K562 (cell line): ENCODE measurements at regions not wholly inside any gene's neighbourhood (a gene's known extent, or its start where the extent isn't known, plus 50 kb on each side); places are given as distances from the start of the nearest gene placed in this dataset.

Experiments
- ATAC-seq: fragments of 200-7000 bp; cut with Tn5 transposase; 3 replicates; pipeline ENCODE4 v1.9.1; 2020; ENCODE audit warnings: moderate library complexity
- BruUV-seq: library from RNA; stranded (reverse); fragments of 400-500 nt; replicated peaks from 2 replicates; lab custom pipeline; 2021; lab: Mats Ljungman, UMichigan
- CTCF ChIA-PET: fragments of 300-600 bp; formaldehyde crosslinking; extraction: SDS; loops from one replicate; lab custom pipeline; 2021; ENCODE audit warnings: low intra/inter-chr PET ratio; lab: Yijun Ruan, JAX
- POLR2A ChIA-PET: fragments of 300-600, 350-650 bp; sonication (Branson Sonifier 250); formaldehyde crosslinking; extraction: SDS; loops from one replicate; lab custom pipeline; 2021; ENCODE audit warnings: antibody characterized with exemption, inconsistent platforms; lab: Yijun Ruan, JAX
- DNase-seq, 4 experiments: peaks; one replicate each; pipeline versions ENCODE4 v3.0.0 to v3.0.0-alpha.2; 2011 to 2018; ENCODE audit warnings: low spot score in 3 of 4, mixed read lengths in 3 of 4; ENCODE audit errors: extremely low read depth in 1 of 4
- FAIRE-seq: peaks from 2 replicates; lab custom pipeline; 2011; peaks lifted over from hg19 to GRCh38; lab: Jason Lieb, UNC
- H2AFZ ChIP-seq: 2 replicates; pipeline ENCODE4 v1.6.0; 2011; ENCODE audit warnings: low read depth, low read length, control low read depth, inconsistent platforms
- H3K27ac ChIP-seq: fragments of 200-600 bp; 3 replicates; pipeline ENCODE4 v1.8.0; 2011; ENCODE audit warnings: low read depth, mild to moderate bottlenecking, control low read depth, inconsistent platforms, low read length, moderate library complexity, mixed read lengths; ENCODE audit errors: extremely low read depth
- H3K27me3 ChIP-seq, 2 experiments: fragments of 300-600 bp in 1 of 2; 2 replicates in 1 of 2; 3 replicates in 1 of 2; pipeline versions ENCODE4 v1.6.0 to v1.8.0; 2011; ENCODE audit warnings: inconsistent platforms in 2 of 2, low read length in 2 of 2, mild to moderate bottlenecking in 1 of 2, mixed read lengths in 1 of 2, moderate library complexity in 1 of 2; ENCODE audit not compliant: control insufficient read depth in 2 of 2, insufficient read depth in 2 of 2
- H3K36me3 ChIP-seq: fragments of 300-600 bp; 3 replicates; pipeline ENCODE4 v1.8.0; 2011; ENCODE audit warnings: mild to moderate bottlenecking, low read length, inconsistent platforms; ENCODE audit not compliant: control insufficient read depth, insufficient read depth
- H3K4me1 ChIP-seq, 2 experiments: fragments of 200-600 bp in 1 of 2; replicated peaks in 1 of 2; 2 replicates in 1 of 2; 3 replicates in 1 of 2; pipeline versions ENCODE4 v1.5.1 to v1.8.0; 2011; ENCODE audit warnings: inconsistent platforms in 2 of 2, low read length in 2 of 2, mild to moderate bottlenecking in 1 of 2, mixed read lengths in 1 of 2, moderate library complexity in 1 of 2; ENCODE audit not compliant: control insufficient read depth in 2 of 2, insufficient read depth in 2 of 2
- H3K4me2 ChIP-seq: 2 replicates; pipeline ENCODE4 v1.6.1; 2011; ENCODE audit warnings: low read length, control low read depth, inconsistent platforms, mixed read lengths; ENCODE audit not compliant: insufficient read depth
- H3K4me3 ChIP-seq: fragments of 200-600 bp; sonication (generic), shearing (Covaris generic); 2 replicates; pipeline ENCODE4 v1.5.1; 2016; ENCODE audit warnings: control low read depth, inconsistent platforms
- H3K79me2 ChIP-seq: fragments of 200-600 bp; 3 replicates; pipeline ENCODE4 v1.8.0; 2011; ENCODE audit warnings: low read length, inconsistent platforms; ENCODE audit not compliant: control insufficient read depth, insufficient read depth
- H3K9ac ChIP-seq, 2 experiments: 2 replicates each; pipeline versions ENCODE4 v1.6.0 to v1.6.1; 2011; ENCODE audit warnings: low read depth in 2 of 2, low read length in 2 of 2, control low read depth in 1 of 2, inconsistent platforms in 1 of 2, mild to moderate bottlenecking in 1 of 2, mixed read lengths in 1 of 2; ENCODE audit not compliant: insufficient read depth in 1 of 2
- H3K9me1 ChIP-seq: one replicate; pipeline ENCODE4 v1.6.0; 2011; ENCODE audit warnings: inconsistent platforms, mild to moderate bottlenecking, low read length, moderate library complexity; ENCODE audit not compliant: control insufficient read depth, insufficient read depth
- H3K9me3 ChIP-seq: replicated peaks from 2 replicates; pipeline ENCODE4 v1.5.1; 2011; ENCODE audit warnings: low read depth, low read length, inconsistent platforms; ENCODE audit not compliant: control insufficient read depth, insufficient read depth
- H4K20me1 ChIP-seq: replicated peaks from 2 replicates; pipeline ENCODE4 v1.6.1; 2011; ENCODE audit warnings: low read length, inconsistent platforms, mixed read lengths; ENCODE audit not compliant: control insufficient read depth, insufficient read depth
- CBX2 ChIP-seq: fragments of 200-600 bp; sonication (generic); IDR thresholded peaks from one replicate; pipeline ENCODE4 v1.6.1; 2012; ENCODE audit warnings: mild to moderate bottlenecking, low read length, inconsistent platforms; ENCODE audit not compliant: insufficient read depth, poor library complexity, severe bottlenecking
- CEBPB ChIP-seq: fragments of 450-650 bp; IDR thresholded peaks from 2 replicates; pipeline ENCODE4 v1.6.1; 2016; ENCODE audit warnings: missing genetic modification characterization, missing compliant biosample characterization
- DACH1 ChIP-seq: fragments of 450-650 bp; IDR thresholded peaks from 2 replicates; pipeline ENCODE4 v1.6.1; 2018; ENCODE audit not compliant: partially characterized antibody
- DDX20 ChIP-seq: fragments of 450-650 bp; IDR thresholded peaks from 2 replicates; pipeline ENCODE4 v1.6.1; 2016; ENCODE audit warnings: missing genetic modification characterization, low read depth, mild to moderate bottlenecking, missing compliant biosample characterization, moderate library complexity
- IRF2 ChIP-seq: sonication (generic); formaldehyde crosslinking; IDR thresholded peaks from 2 replicates; pipeline ENCODE4 v1.8.1; 2022; ENCODE audit warnings: mild to moderate bottlenecking, missing genetic modification reagents
- MBD2 ChIP-seq: sonication (generic); IDR thresholded peaks from 2 replicates; pipeline ENCODE4 v1.6.1; 2016; ENCODE audit warnings: low read depth, borderline replicate concordance
- PTBP1 ChIP-seq: fragments of 200-400 bp; formaldehyde crosslinking; IDR thresholded peaks from 2 replicates; pipeline ENCODE4 v1.6.1; 2017; ENCODE audit warnings: low read depth, low read length
- SP2 ChIP-seq: IDR thresholded peaks from 2 replicates; pipeline ENCODE4 v1.6.1; 2011; ENCODE audit warnings: mild to moderate bottlenecking, low read depth, low read length, moderate library complexity; ENCODE audit not compliant: poor library complexity, severe bottlenecking; ENCODE audit errors: extremely low read depth
- SRSF7 ChIP-seq: fragments of 200-400 bp; formaldehyde crosslinking; optimal IDR thresholded peaks from 2 replicates; pipeline ENCODE3; 2017; ENCODE audit warnings: mild to moderate bottlenecking, low read depth, low read length
- ZNF311 ChIP-seq: fragments of 250-450 bp; sonication (Bioruptor Pico); IDR thresholded peaks from 2 replicates; pipeline ENCODE4 v1.4.0; 2020; ENCODE audit warnings: mild to moderate bottlenecking, moderate library complexity
- ZNF695 ChIP-seq: fragments of 450-650 bp; formaldehyde crosslinking; IDR thresholded peaks from 2 replicates; pipeline ENCODE4 v1.4.0; 2020; ENCODE audit warnings: mild to moderate bottlenecking, moderate library complexity
- WGBS: fragments of 100-300 bp; shearing (Covaris generic); methylation state at CpG from one replicate; pipeline ENCODE4 v1.1.6; 2016; ENCODE audit warnings: low coverage, mixed read lengths; ENCODE audit not compliant: insufficient coverage; ENCODE audit errors: missing lambda C conversion rate; 5-methylcytosine and 5-hydroxymethylcytosine counted together
- in situ Hi-C: fragments of 300-500 bp; cut with MboI; formaldehyde crosslinking; loops from 4 replicates; pipeline ENCODE4 v1.15.0; 2018; ENCODE audit warnings: inconsistent platforms, mixed read lengths
- intact Hi-C: fragments of 100-400 bp; cut with micrococcal nuclease; formaldehyde crosslinking; loops from 2 replicates; pipeline ENCODE4 v1.14.2; 2022
- TF ChIP-seq, protein P1 (sequence below): fragments of 450-650 bp; IDR thresholded peaks from 2 replicates; pipeline ENCODE4 v1.6.1; 2016; ENCODE audit warnings: mild to moderate bottlenecking, moderate library complexity

DNA sequence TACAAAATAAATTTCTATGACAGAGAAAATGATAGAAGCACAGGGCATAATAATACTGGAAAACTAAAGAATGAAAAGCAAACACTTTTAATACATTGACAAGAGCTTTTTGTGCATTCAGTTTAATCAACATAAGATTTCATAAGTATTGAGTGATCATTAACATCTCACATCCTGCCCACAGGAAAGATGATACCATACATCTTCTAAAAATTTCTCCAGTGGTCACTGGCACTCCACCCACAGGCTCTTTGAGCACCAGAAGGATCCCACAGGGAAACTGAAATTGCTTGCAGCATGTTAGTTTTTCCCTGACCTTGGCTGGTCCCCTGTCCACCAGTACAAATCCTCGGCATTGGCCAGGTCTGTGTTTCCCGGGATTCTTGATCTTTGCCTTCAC is 186.0 kb downstream of the CEMIP2 start (continued):
- TF ChIP-seq DACH1 (no peak), CBX2 (no peak)

DNA sequence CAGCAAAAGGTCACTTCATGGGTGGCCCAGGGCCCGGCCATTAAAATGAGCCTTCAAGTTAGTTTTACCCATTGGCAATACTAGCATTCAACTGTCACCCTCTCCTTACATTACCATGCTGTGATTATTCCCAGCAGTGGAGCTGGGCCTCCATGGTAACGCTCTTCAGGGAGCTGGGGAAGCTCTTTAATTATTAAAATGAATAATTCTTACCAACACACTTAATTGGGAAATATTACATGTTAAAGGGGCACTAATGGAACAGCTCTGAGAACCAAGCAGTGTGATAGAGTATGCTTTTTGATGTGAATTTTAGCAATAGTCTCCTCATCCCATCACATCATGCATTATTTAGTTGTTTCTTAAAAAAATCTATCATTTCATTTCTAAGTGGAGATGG is 187.2 kb downstream of the CEMIP2 start:
- POLR2A ChIA-PET, result interaction anchor here (1.3 kb wide), 1 partner anchor 15 kb away, joined by 4 read pairs; no protein-coding TSS in a partner anchor
- TF ChIP-seq ZNF311 (CRISPR knock-in tag) (no peak), CEBPB (tag) (no peak), IRF2 (CRISPR knock-in tag) (no peak), SRSF7 (no peak), MBD2 (no peak), ZNF695 (no peak), SP2 (no peak), PTBP1 (no peak), DDX20 (no peak)
- TF ChIP-seq, protein P1, sequence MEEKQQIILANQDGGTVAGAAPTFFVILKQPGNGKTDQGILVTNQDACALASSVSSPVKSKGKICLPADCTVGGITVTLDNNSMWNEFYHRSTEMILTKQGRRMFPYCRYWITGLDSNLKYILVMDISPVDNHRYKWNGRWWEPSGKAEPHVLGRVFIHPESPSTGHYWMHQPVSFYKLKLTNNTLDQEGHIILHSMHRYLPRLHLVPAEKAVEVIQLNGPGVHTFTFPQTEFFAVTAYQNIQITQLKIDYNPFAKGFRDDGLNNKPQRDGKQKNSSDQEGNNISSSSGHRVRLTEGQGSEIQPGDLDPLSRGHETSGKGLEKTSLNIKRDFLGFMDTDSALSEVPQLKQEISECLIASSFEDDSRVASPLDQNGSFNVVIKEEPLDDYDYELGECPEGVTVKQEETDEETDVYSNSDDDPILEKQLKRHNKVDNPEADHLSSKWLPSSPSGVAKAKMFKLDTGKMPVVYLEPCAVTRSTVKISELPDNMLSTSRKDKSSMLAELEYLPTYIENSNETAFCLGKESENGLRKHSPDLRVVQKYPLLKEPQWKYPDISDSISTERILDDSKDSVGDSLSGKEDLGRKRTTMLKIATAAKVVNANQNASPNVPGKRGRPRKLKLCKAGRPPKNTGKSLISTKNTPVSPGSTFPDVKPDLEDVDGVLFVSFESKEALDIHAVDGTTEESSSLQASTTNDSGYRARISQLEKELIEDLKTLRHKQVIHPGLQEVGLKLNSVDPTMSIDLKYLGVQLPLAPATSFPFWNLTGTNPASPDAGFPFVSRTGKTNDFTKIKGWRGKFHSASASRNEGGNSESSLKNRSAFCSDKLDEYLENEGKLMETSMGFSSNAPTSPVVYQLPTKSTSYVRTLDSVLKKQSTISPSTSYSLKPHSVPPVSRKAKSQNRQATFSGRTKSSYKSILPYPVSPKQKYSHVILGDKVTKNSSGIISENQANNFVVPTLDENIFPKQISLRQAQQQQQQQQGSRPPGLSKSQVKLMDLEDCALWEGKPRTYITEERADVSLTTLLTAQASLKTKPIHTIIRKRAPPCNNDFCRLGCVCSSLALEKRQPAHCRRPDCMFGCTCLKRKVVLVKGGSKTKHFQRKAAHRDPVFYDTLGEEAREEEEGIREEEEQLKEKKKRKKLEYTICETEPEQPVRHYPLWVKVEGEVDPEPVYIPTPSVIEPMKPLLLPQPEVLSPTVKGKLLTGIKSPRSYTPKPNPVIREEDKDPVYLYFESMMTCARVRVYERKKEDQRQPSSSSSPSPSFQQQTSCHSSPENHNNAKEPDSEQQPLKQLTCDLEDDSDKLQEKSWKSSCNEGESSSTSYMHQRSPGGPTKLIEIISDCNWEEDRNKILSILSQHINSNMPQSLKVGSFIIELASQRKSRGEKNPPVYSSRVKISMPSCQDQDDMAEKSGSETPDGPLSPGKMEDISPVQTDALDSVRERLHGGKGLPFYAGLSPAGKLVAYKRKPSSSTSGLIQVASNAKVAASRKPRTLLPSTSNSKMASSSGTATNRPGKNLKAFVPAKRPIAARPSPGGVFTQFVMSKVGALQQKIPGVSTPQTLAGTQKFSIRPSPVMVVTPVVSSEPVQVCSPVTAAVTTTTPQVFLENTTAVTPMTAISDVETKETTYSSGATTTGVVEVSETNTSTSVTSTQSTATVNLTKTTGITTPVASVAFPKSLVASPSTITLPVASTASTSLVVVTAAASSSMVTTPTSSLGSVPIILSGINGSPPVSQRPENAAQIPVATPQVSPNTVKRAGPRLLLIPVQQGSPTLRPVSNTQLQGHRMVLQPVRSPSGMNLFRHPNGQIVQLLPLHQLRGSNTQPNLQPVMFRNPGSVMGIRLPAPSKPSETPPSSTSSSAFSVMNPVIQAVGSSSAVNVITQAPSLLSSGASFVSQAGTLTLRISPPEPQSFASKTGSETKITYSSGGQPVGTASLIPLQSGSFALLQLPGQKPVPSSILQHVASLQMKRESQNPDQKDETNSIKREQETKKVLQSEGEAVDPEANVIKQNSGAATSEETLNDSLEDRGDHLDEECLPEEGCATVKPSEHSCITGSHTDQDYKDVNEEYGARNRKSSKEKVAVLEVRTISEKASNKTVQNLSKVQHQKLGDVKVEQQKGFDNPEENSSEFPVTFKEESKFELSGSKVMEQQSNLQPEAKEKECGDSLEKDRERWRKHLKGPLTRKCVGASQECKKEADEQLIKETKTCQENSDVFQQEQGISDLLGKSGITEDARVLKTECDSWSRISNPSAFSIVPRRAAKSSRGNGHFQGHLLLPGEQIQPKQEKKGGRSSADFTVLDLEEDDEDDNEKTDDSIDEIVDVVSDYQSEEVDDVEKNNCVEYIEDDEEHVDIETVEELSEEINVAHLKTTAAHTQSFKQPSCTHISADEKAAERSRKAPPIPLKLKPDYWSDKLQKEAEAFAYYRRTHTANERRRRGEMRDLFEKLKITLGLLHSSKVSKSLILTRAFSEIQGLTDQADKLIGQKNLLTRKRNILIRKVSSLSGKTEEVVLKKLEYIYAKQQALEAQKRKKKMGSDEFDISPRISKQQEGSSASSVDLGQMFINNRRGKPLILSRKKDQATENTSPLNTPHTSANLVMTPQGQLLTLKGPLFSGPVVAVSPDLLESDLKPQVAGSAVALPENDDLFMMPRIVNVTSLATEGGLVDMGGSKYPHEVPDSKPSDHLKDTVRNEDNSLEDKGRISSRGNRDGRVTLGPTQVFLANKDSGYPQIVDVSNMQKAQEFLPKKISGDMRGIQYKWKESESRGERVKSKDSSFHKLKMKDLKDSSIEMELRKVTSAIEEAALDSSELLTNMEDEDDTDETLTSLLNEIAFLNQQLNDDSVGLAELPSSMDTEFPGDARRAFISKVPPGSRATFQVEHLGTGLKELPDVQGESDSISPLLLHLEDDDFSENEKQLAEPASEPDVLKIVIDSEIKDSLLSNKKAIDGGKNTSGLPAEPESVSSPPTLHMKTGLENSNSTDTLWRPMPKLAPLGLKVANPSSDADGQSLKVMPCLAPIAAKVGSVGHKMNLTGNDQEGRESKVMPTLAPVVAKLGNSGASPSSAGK, result no peak

More for the DNA sequence above, 187.2 kb downstream of the CEMIP2 start:
- no peak overlapping the region for H3K27ac ChIP-seq
- intact Hi-C loops (no loop called here), in situ Hi-C loops (no loop called here)
- no peak for FAIRE-seq
- no peaks in the 10 kb centered on the region for H3K4me1 ChIP-seq
- 0% methylated on average over 2 of the region's 2 CpGs for WGBS
- no peaks in the 10 kb centered on the region for H3K9me3 ChIP-seq
- no TSS peak for BruUV-seq
- CTCF ChIA-PET, result no interaction called here
- H2AFZ ChIP-seq, result no peak overlapping the region
- H3K79me2 ChIP-seq, result no peaks in the 10 kb centered on the region
- no peaks in the 10 kb centered on the region for H3K36me3 ChIP-seq
- no peak overlapping the region for H3K9ac ChIP-seq
- no peak overlapping the region for H3K4me2 ChIP-seq
- no peaks in the 10 kb centered on the region for H4K20me1 ChIP-seq
- no peak for ATAC-seq
- H3K9me1 ChIP-seq, result no peaks in the 10 kb centered on the region
- H3K27me3 ChIP-seq, result 0 out of 5 replicates have a peak, but pooled peaks cover 0 to 2% of the 10 kb centered on the region in 2 experiments
- no peak for DNase-seq
- H3K4me3 ChIP-seq, result no peak overlapping the region
